ENCODE measurements at regions not wholly inside any gene's neighbourhood (a gene's known extent, or its start where the extent isn't known, plus 50 kb on each side); places are given as distances from the start of the nearest gene placed in this dataset.

DNA sequence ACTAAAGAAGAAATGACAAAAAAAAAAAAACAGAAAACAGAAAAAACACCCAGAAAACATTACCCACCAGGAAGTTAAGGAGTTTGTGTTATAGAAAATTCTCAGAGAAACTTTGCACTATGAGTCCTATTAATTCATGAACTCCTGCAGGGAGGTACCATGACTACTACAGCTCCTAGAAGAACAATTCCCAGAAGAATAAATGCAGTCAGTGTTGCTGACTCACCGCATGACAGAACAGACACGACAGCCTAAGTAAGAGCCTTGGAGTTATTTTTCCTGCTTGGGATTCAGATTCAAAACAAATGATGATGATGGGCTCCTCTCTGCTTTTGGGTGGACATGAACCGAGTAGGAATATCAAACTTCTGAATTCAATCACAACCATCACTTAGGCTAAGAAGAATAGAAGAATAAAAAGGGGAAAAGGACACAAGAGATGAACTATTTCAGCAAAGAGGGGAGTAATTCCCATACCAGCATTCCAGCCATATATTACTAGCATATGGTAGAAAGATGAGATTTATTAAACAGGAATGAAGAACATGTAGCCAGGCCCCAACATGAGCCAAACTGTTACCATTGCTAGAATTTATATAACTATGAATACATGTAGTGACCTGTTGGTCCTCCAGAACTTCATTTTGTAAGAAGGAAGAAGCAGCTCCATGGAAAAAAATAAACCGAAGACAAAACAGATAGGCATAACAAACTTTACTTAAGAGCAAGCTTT is 209.6 kb upstream of the PDE4D start:
- TF ChIP-seq POLR2AphosphoS5 (IDR thresholded peaks at IDR 0.05; ENCODE audit: low read depth, low read length), result no peak
- TF ChIP-seq TAF1 (IDR thresholded peaks at IDR 0.05; ENCODE audit: low read depth, low read length), result no peak
- no peak for TF ChIP-seq POLR2A (IDR thresholded peaks at IDR 0.05; ENCODE audit: low read depth, low read length)
- TF ChIP-seq PAX5 (IDR thresholded peaks at IDR 0.05; ENCODE audit: insufficient read depth, low read length, severe bottlenecking), result no peak
- TF ChIP-seq SPI1 (IDR thresholded peaks at IDR 0.05; ENCODE audit: low read depth, low read length), result no peak
- TF ChIP-seq POU2F2 (IDR thresholded peaks at IDR 0.05; ENCODE audit: low read depth, low read length), result no peak

Data from GM12891 (cell line).